LNCAP (cell line): ENCODE measurements at regions not wholly inside any gene's neighbourhood (a gene's known extent, or its start where the extent isn't known, plus 50 kb on each side); places are given as distances from the start of the nearest gene placed in this dataset.

Experiments
- TF ChIP-seq, protein P1 (sequence below): fragments of 450-650 bp; IDR thresholded peaks from 2 replicates; pipeline ENCODE4 v1.5.1; 2017; ENCODE audit warnings: mild to moderate bottlenecking

- TF ChIP-seq, protein P1, sequence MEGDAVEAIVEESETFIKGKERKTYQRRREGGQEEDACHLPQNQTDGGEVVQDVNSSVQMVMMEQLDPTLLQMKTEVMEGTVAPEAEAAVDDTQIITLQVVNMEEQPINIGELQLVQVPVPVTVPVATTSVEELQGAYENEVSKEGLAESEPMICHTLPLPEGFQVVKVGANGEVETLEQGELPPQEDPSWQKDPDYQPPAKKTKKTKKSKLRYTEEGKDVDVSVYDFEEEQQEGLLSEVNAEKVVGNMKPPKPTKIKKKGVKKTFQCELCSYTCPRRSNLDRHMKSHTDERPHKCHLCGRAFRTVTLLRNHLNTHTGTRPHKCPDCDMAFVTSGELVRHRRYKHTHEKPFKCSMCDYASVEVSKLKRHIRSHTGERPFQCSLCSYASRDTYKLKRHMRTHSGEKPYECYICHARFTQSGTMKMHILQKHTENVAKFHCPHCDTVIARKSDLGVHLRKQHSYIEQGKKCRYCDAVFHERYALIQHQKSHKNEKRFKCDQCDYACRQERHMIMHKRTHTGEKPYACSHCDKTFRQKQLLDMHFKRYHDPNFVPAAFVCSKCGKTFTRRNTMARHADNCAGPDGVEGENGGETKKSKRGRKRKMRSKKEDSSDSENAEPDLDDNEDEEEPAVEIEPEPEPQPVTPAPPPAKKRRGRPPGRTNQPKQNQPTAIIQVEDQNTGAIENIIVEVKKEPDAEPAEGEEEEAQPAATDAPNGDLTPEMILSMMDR: no peak
Measured at GRCh38 chr10:6916601-6917000, 336.5 kb upstream of the PRKCQ start.

- TF ChIP-seq, protein P1: no peak
Measured at GRCh38 chr10:6915307-6915706, 335.2 kb upstream of the PRKCQ start.

GRCh38 chr10:6912929-6913328, 332.9 kb upstream of the PRKCQ start:
- TF ChIP-seq, protein P1: no peak

- TF ChIP-seq, protein P1: no peak
Measured at GRCh38 chr10:6912424-6912823, 332.3 kb upstream of the PRKCQ start.

- TF ChIP-seq, protein P1: no peak
Measured at GRCh38 chr10:6912021-6912420, 331.9 kb upstream of the PRKCQ start.

DNA sequence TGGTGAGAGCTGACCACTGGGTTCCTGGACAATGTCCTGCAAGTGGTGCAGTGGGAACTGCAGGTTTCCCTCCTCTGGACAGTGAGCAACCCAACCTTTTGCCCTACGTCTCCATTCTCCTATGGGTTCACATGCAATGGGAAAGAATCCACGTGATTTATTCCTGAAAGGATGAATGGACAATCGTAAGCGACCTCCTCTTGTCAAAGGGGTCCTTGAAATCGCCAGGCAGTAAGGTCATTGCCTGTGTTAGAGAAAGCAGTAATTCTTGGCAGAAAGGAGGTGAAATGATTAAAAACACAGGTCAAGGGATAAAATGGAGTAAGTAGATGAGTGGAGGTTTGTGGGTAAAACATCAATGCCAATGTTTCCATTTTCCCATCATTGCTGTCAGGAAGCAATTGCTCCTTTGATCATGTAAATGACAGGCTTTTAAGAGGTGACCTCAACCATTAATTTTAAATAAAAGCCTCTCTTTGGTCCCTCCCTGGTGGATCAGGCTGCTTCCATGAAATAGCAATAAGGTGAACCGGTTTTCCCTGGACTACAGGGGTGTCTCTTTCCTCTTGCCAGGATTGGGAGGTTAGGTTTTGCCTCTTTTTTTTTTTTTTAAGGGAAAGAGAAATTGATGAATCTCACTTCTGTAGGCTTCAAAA, 330.0 kb upstream of the PRKCQ start:
- TF ChIP-seq, protein P1: no peak

DNA sequence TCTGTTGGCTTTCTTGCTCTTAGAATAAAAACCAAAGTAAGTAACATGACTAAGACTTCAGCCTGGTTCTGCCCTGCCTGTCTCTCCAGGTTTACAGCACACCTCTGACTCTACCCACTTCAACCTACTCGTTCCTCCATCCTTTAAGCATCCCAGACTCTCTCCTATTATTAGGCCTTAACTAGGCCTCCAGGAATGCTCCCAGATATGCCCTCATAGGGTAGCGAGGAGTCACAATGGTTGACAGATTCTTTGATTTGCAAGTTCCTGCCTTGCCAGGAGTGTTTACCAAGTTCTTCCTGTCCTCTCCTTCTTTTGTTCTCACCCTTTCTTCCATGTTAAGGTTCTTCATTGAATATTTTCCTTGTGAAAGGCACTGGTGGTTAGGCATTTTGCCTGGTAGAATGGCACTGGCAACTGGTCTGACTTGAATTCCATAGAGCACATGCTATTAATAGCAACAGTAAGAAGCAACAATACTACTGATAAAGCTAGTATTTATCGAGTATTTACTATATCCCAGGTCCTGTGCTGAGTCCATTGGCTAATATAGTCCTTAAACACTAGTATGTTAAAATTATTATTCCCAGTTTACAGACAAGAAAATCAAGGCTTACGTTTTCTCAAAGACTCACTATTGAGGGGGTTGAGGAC, 327.9 kb upstream of the PRKCQ start:
- TF ChIP-seq, protein P1: no peak

DNA sequence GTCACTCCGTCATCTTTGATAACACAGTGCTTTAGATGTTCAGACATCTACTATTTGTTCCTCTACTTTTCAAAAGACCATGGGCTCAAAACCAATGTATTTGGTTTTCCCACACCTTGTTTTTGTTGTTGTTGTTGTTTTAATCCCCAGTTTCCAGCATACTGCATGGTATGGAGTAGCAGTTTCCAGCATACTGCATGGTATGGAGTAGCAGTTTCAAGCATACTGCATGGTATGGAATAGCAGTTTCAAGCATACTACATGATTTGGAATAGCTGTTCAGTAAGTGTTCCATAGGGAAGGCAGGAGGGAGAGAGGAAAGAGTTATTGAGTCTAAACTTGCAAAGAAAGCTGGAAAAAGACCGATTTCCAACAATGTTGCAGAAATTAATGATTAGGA, 314.3 kb upstream of the PRKCQ start:
- TF ChIP-seq, protein P1: no peak
